ENCODE measurements at regions not wholly inside any gene's neighbourhood (a gene's known extent, or its start where the extent isn't known, plus 50 kb on each side); places are given as distances from the start of the nearest gene placed in this dataset.

DNA sequence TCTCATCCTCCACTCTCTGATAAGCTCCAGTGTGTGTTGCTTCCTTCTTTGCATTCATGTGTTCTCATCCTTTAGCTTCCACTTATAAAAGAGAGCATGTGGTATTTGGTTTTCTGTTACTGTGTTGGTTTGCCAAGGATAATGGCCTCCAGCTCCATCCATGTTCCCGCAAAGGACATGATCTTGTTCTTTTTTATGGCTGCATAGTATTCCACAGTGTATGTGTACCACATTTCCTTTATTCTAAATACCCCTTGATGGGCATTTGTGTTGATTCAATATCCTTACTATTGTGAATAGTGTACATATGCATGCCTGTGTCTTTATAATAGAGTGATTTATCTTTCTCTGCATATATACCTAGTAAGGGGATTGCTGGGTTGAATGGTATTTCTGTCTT lies 155.1 kb downstream of the DCK start:
- intact Hi-C loops (cut with micrococcal nuclease; ENCODE audit: unreplicated experiment) = no loop called here
- Histone ChIP-seq H3K79me2 (ENCODE audit: insufficient read depth, low read depth, low read length) (no peaks in the 10 kb centered on the region), H4K20me1 (ENCODE audit: insufficient read depth, low read length) (no peaks in the 10 kb centered on the region), H3K4me3 (ENCODE audit: low read depth, low read length, poor library complexity, severe bottlenecking) (no peak overlapping the region), H3K9me2 (ENCODE audit: insufficient read depth, low read length) (0 out of 2 replicates have a peak, but pooled peaks cover 4% of the 10 kb centered on the region), H3K36me3 (ENCODE audit: insufficient read depth, low read length) (no peaks in the 10 kb centered on the region), H2AFZ (ENCODE audit: low read length) (no peak overlapping the region), H3K4me1 (ENCODE audit: insufficient read depth, low read length, poor library complexity, severe bottlenecking) (no peaks in the 10 kb centered on the region), H3K4me2 (ENCODE audit: low read length) (no peak overlapping the region), H3K27ac (ENCODE audit: low read depth, low read length, poor library complexity, severe bottlenecking) (no peak overlapping the region), H3K9me3 (ENCODE audit: low read length) (no peaks in the 10 kb centered on the region)
- ChIA-PET CTCF (ENCODE audit: unreplicated experiment) (no interaction called here), POLR2A (interaction anchor here (1.6 kb wide), 1 partner anchor 17 kb away, joined by 4 read pairs; no protein-coding TSS in a partner anchor)
- no peak for DNase-seq (ENCODE audit: low spot score)
- no peak for TF ChIP-seq EZH2phosphoT487 (IDR thresholded peaks at IDR 0.05; ENCODE audit: borderline replicate concordance, low read depth, low read length)
- no TSS peak for BruUV-seq (replicated peaks)

DNA sequence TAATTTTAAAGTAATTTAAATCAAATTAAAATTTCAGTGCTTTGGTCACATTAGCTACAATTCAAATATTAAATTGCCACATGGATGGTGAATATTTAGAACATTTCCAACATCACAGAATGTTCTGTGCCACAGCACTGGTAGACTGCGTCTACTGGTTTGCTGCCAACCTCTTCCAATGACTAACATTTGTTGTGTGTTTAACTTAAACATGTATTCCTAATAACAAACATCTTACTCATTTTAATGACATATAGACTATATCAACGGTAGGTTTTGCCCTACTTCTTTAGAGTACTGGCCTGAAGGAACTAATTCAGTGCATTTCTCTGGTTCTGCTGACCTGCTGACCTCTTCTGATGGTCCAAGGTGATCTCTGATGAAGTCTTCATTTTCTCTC lies 157.6 kb downstream of the DCK start:
- CTCF ChIA-PET (ENCODE audit: unreplicated experiment) = no interaction called here
- no peaks in the 10 kb centered on the region for H3K36me3 ChIP-seq (ENCODE audit: insufficient read depth, low read length)
- no peaks in the 10 kb centered on the region for H3K79me2 ChIP-seq (ENCODE audit: insufficient read depth, low read depth, low read length)
- no peak for DNase-seq (ENCODE audit: low spot score)
- H3K9me2 ChIP-seq (ENCODE audit: insufficient read depth, low read length) = 0 out of 2 replicates have a peak, but pooled peaks cover 4% of the 10 kb centered on the region
- H2AFZ ChIP-seq (ENCODE audit: low read length) = no peak overlapping the region
- BruUV-seq (replicated peaks) = no TSS peak
- H3K4me3 ChIP-seq (ENCODE audit: low read depth, low read length, poor library complexity, severe bottlenecking) = no peak overlapping the region
- no peak for TF ChIP-seq EZH2phosphoT487 (IDR thresholded peaks at IDR 0.05; ENCODE audit: borderline replicate concordance, low read depth, low read length)
- TF ChIP-seq, protein P1, sequence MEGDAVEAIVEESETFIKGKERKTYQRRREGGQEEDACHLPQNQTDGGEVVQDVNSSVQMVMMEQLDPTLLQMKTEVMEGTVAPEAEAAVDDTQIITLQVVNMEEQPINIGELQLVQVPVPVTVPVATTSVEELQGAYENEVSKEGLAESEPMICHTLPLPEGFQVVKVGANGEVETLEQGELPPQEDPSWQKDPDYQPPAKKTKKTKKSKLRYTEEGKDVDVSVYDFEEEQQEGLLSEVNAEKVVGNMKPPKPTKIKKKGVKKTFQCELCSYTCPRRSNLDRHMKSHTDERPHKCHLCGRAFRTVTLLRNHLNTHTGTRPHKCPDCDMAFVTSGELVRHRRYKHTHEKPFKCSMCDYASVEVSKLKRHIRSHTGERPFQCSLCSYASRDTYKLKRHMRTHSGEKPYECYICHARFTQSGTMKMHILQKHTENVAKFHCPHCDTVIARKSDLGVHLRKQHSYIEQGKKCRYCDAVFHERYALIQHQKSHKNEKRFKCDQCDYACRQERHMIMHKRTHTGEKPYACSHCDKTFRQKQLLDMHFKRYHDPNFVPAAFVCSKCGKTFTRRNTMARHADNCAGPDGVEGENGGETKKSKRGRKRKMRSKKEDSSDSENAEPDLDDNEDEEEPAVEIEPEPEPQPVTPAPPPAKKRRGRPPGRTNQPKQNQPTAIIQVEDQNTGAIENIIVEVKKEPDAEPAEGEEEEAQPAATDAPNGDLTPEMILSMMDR (conservative IDR thresholded peaks at IDR 0.05; ENCODE audit: low read length) = no peak
- H3K4me2 ChIP-seq (ENCODE audit: low read length) = no peak overlapping the region
- intact Hi-C loops (cut with micrococcal nuclease; ENCODE audit: unreplicated experiment) = no loop called here
- no peaks in the 10 kb centered on the region for H3K4me1 ChIP-seq (ENCODE audit: insufficient read depth, low read length, poor library complexity, severe bottlenecking)
- H4K20me1 ChIP-seq (ENCODE audit: insufficient read depth, low read length) = no peaks in the 10 kb centered on the region
- H3K9me3 ChIP-seq (ENCODE audit: low read length) = no peaks in the 10 kb centered on the region
- POLR2A ChIA-PET = no interaction called here
- H3K27ac ChIP-seq (ENCODE audit: low read depth, low read length, poor library complexity, severe bottlenecking) = no peak overlapping the region

GRCh38 chr4:71156616-71157015 lies 163.2 kb downstream of the DCK start:
- Histone ChIP-seq H3K4me3 (ENCODE audit: low read depth, low read length, poor library complexity, severe bottlenecking) (no peak overlapping the region), H3K27ac (ENCODE audit: low read depth, low read length, poor library complexity, severe bottlenecking) (no peak overlapping the region), H3K9me3 (ENCODE audit: low read length) (no peaks in the 10 kb centered on the region), H2AFZ (ENCODE audit: low read length) (no peak overlapping the region), H3K36me3 (ENCODE audit: insufficient read depth, low read length) (no peaks in the 10 kb centered on the region), H4K20me1 (ENCODE audit: insufficient read depth, low read length) (no peaks in the 10 kb centered on the region), H3K9me2 (ENCODE audit: insufficient read depth, low read length) (no peaks in the 10 kb centered on the region), H3K79me2 (ENCODE audit: insufficient read depth, low read depth, low read length) (no peaks in the 10 kb centered on the region), H3K4me2 (ENCODE audit: low read length) (no peak overlapping the region), H3K4me1 (ENCODE audit: insufficient read depth, low read length, poor library complexity, severe bottlenecking) (no peaks in the 10 kb centered on the region)
- CTCF ChIA-PET (ENCODE audit: unreplicated experiment) = no interaction called here
- intact Hi-C loops (cut with micrococcal nuclease; ENCODE audit: unreplicated experiment) = no loop called here
- BruUV-seq (replicated peaks) = no TSS peak
- DNase-seq (ENCODE audit: low spot score) = no peak
- TF ChIP-seq, protein P1 (conservative IDR thresholded peaks at IDR 0.05; ENCODE audit: low read length) = no peak
- TF ChIP-seq EZH2phosphoT487 (IDR thresholded peaks at IDR 0.05; ENCODE audit: borderline replicate concordance, low read depth, low read length) = no peak
- POLR2A ChIA-PET = no interaction called here
